ENCODE measurements at regions not wholly inside any gene's neighbourhood (a gene's known extent, or its start where the extent isn't known, plus 50 kb on each side); places are given as distances from the start of the nearest gene placed in this dataset.

DNA sequence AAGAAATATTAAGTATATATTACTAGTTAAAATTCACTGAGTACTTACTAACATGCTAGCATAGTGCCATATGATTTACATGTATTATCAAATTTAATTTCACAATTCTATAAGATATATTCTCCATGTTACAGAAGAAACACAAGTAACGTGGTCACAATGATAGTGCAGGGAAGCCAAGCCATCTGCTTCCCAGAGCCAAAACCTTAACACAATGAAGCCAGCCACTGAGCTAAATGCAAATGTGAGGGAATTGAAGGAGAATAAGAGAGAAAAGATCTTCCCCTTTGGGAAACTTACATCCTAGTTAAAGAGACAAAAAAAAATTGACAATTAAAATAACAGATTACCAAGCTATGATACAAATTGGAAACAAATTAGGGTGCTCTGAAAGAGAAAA is 63.6 kb downstream of the ELAPOR2 start:
- Mint-ChIP-seq H3K4me1 (ENCODE audit: low read depth, unreplicated experiment) (no peaks in the 10 kb centered on the region), H3K9me3 (ENCODE audit: unreplicated experiment) (no peaks in the 10 kb centered on the region), H3K27me3 (ENCODE audit: insufficient read depth, unreplicated experiment) (peaks cover 7% of the 10 kb centered on the region), H3K4me3 (ENCODE audit: unreplicated experiment) (no peak overlapping the region), H3K36me3 (ENCODE audit: insufficient read depth, unreplicated experiment) (no peaks in the 10 kb centered on the region), H3K27ac (ENCODE audit: unreplicated experiment) (no peak overlapping the region)
- ChIA-PET POLR2A (no interaction called here), CTCF (interaction anchor here (0.6 kb wide), 1 partner anchor 33 kb away, joined by 3 read pairs; no protein-coding TSS in a partner anchor)
- no peak for DNase-seq
- TF ChIP-seq, protein P1, sequence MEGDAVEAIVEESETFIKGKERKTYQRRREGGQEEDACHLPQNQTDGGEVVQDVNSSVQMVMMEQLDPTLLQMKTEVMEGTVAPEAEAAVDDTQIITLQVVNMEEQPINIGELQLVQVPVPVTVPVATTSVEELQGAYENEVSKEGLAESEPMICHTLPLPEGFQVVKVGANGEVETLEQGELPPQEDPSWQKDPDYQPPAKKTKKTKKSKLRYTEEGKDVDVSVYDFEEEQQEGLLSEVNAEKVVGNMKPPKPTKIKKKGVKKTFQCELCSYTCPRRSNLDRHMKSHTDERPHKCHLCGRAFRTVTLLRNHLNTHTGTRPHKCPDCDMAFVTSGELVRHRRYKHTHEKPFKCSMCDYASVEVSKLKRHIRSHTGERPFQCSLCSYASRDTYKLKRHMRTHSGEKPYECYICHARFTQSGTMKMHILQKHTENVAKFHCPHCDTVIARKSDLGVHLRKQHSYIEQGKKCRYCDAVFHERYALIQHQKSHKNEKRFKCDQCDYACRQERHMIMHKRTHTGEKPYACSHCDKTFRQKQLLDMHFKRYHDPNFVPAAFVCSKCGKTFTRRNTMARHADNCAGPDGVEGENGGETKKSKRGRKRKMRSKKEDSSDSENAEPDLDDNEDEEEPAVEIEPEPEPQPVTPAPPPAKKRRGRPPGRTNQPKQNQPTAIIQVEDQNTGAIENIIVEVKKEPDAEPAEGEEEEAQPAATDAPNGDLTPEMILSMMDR (IDR thresholded peaks at IDR 0.05; ENCODE audit: insufficient read depth in 1 of 2, low read depth in 1 of 2, low read length in 1 of 2, severe bottlenecking in 1 of 2, unreplicated experiment in 1 of 2), result no peak
- no peak overlapping the region for H3K4me3 ChIP-seq (ENCODE audit: low read depth, low read length)
- no peaks in the 10 kb centered on the region for H3K4me1 ChIP-seq
- intact Hi-C loops (cut with micrococcal nuclease; ENCODE audit: unreplicated experiment), result no loop called here
- no peaks in the 10 kb centered on the region for H3K9me3 ChIP-seq
- H3K27me3 ChIP-seq (replicated peaks; ENCODE audit: control insufficient read depth, insufficient read depth, low read length), result no peaks in the 10 kb centered on the region
- H3K36me3 ChIP-seq (ENCODE audit: control insufficient read depth, insufficient read depth, low read length), result no peaks in the 10 kb centered on the region
- no TSS peak for BruUV-seq (replicated peaks)

DNA sequence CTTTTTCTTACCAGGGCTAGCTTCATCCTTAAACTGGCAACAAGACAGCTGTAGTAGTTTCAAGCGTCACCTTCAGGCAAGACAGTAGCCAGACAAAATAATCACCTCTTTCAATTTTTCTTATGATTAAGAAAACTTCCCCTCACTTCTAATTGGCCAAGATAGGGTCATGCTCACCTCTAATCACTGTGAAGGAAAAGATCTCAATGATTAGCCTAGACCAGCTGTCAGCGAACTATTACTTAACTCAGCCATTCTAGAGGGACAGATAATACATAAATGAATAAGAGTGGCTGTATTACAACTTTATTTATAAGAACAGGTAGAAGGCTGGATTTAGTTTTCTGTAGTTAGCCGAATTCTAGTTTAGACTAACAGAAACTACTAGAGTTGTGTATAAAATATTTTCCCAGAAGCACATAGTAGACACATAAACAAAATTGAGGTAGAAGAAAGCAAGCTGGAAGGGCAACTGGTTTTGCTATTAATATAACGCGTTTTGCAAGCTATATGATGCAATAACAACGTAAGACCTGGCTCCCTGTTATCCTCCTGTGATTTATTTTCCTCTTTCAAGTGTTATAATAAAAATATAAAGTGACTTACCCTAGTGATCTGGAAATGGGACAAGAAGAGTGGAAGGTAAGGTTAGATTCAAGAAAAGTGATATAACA is 64.3 kb downstream of the ELAPOR2 start:
- BruUV-seq (replicated peaks), result no TSS peak
- Mint-ChIP-seq H3K27ac (ENCODE audit: unreplicated experiment) (no peak overlapping the region), H3K4me3 (ENCODE audit: unreplicated experiment) (no peak overlapping the region), H3K36me3 (ENCODE audit: insufficient read depth, unreplicated experiment) (no peaks in the 10 kb centered on the region), H3K27me3 (ENCODE audit: insufficient read depth, unreplicated experiment) (peaks cover 7% of the 10 kb centered on the region), H3K4me1 (ENCODE audit: low read depth, unreplicated experiment) (no peaks in the 10 kb centered on the region), H3K9me3 (ENCODE audit: unreplicated experiment) (no peaks in the 10 kb centered on the region)
- TF ChIP-seq, protein P1 (IDR thresholded peaks at IDR 0.05; ENCODE audit: insufficient read depth in 1 of 2, low read depth in 1 of 2, low read length in 1 of 2, severe bottlenecking in 1 of 2, unreplicated experiment in 1 of 2), result no peak
- intact Hi-C loops (cut with micrococcal nuclease; ENCODE audit: unreplicated experiment), result no loop called here
- POLR2A ChIA-PET, result no interaction called here
- H3K9me3 ChIP-seq, result no peaks in the 10 kb centered on the region
- DNase-seq, result no peak
- no peaks in the 10 kb centered on the region for H3K4me1 ChIP-seq
- no peaks in the 10 kb centered on the region for H3K27me3 ChIP-seq (replicated peaks; ENCODE audit: control insufficient read depth, insufficient read depth, low read length)
- H3K36me3 ChIP-seq (ENCODE audit: control insufficient read depth, insufficient read depth, low read length), result no peaks in the 10 kb centered on the region
- H3K4me3 ChIP-seq (ENCODE audit: low read depth, low read length), result no peak overlapping the region
- CTCF ChIA-PET, result no interaction called here

DNA sequence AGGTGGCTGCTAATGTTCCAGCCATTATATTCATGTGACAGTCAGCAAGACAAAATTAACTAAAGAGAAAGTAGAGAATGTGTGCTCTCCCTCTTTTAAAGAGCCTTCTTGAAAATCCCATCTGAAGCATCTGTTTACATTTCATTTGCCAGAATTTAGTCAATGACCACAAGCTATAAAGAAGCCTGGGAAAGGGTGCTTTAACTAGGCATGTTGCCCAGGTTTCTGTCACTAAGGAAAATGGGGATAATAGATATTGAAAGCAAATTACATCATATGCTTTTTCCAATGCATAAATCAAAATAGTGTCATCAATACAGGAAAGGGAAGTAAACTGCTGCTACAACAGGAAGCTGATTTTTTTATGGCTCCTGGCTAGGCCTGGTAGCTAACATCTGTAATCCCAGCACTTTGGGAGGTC is 67.7 kb downstream of the ELAPOR2 start:
- H3K27me3 Mint-ChIP-seq (ENCODE audit: insufficient read depth, unreplicated experiment), result peaks cover 7% of the 10 kb centered on the region
- Histone ChIP-seq H3K9me3 (no peaks in the 10 kb centered on the region), H3K4me3 (ENCODE audit: low read depth, low read length) (no peak overlapping the region), H3K27me3 (replicated peaks; ENCODE audit: control insufficient read depth, insufficient read depth, low read length) (no peaks in the 10 kb centered on the region), H3K4me1 (no peaks in the 10 kb centered on the region), H3K36me3 (ENCODE audit: control insufficient read depth, insufficient read depth, low read length) (no peaks in the 10 kb centered on the region)
- BruUV-seq (replicated peaks), result no TSS peak
- intact Hi-C loops (cut with micrococcal nuclease; ENCODE audit: unreplicated experiment), result loop anchor here (5.0 kb wide), 1 partner anchor 49 kb away; no protein-coding TSS in a partner anchor
- ChIA-PET CTCF (interaction anchor here (0.6 kb wide), 1 partner anchor 157 kb away, joined by 3 read pairs; no protein-coding TSS in a partner anchor), POLR2A (no interaction called here)
- TF ChIP-seq, protein P1 (IDR thresholded peaks at IDR 0.05; ENCODE audit: insufficient read depth in 1 of 2, low read depth in 1 of 2, low read length in 1 of 2, severe bottlenecking in 1 of 2, unreplicated experiment in 1 of 2), result no peak
- no peak overlapping the region for H3K4me3 Mint-ChIP-seq (ENCODE audit: unreplicated experiment)
- H3K27ac Mint-ChIP-seq (ENCODE audit: unreplicated experiment), result no peak overlapping the region
- no peaks in the 10 kb centered on the region for H3K36me3 Mint-ChIP-seq (ENCODE audit: insufficient read depth, unreplicated experiment)
- no peak for DNase-seq
- H3K9me3 Mint-ChIP-seq (ENCODE audit: unreplicated experiment), result no peaks in the 10 kb centered on the region
- no peaks in the 10 kb centered on the region for H3K4me1 Mint-ChIP-seq (ENCODE audit: low read depth, unreplicated experiment)

Data from Caco-2 (cell line).